GM04503 (cell line): ENCODE measurements at regions not wholly inside any gene's neighbourhood (a gene's known extent, or its start where the extent isn't known, plus 50 kb on each side); places are given as distances from the start of the nearest gene placed in this dataset.
"Not testable (repeated sequence)": the region's sequence is repeated elsewhere in the genome, so short reads cannot be mapped to it uniquely, and the experiment has no call there.

Experiments
- DNase-seq: peaks from one replicate; pipeline ENCODE4 v3.0.0-alpha.2; 2012; ENCODE audit warnings: low read depth

DNA sequence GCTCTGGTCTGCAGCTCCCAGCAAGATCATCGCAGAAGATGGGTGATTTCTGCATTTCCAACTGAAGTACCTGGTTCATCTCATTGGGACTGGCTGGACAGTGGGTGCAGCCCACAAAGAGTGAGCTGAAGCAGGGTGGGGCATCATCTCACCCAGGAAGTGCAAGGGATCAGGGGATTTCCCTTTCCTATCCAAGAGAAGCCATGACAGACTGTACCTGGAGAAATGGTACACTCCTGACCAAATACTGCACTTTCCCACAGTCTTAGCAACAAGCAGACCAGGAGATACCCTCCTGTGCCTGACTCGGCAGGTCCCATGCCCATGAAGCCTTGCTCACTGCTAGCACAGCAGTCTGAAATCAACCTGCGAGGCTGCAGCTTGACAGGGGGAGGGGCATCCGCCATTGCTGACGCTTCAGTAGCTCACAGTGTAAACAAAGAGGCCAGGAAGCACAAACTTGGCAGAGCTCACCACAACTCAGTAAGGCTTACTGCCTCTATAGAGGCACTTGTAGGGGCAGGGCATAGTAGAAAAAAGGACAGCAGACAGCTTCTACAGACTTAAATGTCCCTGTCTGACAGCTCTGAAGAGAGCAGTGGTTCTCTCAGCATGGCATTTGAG is 60.5 kb downstream of the AREG start:
- DNase-seq: not testable (repeated sequence)

DNA sequence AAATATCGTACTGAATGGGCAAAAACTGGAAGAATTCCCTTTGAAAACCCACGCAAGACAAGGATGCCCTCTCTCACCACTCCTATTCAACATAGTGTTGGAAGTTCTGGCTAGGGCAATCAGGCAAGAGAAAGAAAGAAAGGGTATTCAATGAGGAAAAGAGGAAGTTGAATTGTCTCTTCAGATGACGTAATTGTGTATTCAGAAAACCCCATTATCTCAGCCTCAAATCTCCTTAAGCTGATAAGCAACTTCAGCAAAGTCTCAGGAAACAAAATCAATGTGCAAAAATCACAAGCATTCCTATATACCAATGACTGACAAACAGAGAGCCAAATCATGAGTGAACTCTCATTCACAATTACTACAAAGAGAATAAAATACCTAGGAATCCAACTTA is 64.4 kb downstream of the AREG start:
- not testable (repeated sequence) for DNase-seq

DNA sequence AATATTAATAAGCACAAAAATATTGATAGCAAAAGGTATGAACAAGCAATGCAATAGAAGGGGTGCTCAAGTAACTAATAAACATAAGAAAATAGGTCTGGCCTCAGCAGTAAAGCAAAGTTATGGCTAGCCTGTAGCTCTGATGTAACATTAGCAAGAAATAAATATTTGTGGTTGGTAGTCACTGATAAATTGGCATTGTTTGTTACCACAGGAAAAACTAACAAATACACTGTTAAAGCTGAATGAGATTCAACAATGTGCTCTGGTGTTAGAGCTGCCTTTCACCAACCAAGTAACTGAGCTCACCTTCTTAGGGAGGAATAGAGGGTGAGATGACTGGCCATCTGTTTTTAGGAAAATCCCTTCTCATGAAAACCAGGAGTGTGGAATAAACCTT is 71.4 kb downstream of the AREG start:
- no peak for DNase-seq

DNA sequence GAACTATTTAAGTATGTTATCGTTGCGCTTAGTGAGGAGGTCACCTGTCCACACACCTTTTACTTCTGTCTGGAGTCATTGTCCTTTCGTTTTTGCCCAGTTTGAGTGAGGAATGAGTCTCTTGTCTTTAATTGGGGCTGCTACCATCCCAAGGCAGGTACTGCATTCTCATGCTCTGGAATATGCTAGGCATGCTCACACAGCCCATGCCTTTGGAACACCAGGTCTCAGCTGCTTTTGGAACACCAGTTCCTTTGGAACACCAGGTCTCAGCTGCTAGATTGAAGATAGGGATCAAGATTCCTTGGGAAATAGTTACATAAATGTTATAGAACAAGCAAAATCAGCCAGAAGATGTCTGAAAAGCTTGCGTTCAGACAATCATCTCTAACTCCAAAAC is 73.1 kb downstream of the AREG start:
- no peak for DNase-seq

DNA sequence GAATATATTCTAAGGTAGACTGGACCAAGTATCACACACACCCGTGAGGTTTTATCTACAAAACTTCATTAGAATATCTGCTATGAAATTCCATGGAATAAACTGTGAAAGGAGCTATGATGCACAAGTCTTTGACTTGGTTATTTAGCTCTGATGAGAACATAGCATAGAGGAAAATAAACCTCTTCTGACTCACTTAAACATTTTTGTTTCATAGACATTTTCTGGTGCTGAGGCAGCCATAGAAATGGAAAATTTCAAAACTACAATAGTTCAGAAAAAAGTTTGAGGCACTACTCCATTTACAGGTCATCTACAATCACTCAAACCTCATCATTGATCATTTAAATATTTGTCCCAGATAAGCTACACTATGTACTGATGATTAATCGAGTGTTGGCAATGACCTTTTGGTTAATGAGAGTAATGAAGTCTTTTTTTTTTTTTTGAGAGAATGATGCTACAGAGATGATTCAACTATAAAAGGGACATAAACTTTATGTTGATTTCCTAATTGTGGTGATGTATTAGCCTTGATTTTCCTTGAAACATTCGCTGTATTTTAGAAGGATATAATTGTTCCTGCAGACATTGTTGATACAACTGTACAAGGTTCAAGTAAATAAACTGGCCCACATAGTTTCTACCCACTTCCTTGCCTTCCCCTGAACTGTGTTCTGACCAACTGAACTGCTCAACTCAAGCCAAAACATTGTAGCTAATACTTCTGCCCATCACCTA is 77.5 kb downstream of the AREG start:
- no peak for DNase-seq

DNA sequence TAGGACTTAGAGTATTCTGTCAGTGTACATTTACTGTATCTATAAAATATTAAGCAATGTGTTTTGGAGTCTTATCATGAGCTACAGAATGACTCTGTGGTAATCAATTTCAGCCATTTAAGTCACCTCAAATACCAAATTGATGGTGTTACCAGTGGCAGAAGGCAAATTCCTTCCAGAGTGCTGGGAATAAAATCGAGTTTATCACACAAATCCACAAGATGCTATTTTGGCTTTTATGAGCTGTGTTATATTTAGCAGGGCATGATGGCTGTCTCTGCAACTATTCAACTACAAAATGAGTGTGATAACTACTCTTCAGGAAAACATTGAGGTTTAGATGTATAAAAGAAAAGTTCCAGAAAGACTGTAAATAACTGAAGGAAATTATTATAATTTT is 78.2 kb downstream of the AREG start:
- no peak for DNase-seq

DNA sequence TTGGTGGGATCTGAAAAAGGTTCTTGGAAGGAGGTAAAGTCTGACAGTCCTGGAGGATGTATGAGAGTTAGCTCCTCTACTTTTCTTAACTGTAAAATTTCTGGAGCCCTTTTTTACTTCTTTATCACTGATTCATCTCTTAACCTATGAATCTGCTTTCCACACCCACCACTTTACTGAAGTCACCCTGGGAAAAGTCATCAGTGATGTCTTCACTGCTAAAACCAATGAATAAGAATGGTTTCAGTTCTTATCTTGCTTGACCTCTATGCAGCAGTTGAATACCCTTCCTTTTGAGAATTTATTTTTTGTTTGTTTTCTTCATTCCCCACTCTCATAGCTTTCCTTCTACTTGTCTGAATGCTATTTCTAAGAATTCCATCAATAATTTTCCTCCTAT is 80.0 kb downstream of the AREG start:
- DNase-seq: no peak

DNA sequence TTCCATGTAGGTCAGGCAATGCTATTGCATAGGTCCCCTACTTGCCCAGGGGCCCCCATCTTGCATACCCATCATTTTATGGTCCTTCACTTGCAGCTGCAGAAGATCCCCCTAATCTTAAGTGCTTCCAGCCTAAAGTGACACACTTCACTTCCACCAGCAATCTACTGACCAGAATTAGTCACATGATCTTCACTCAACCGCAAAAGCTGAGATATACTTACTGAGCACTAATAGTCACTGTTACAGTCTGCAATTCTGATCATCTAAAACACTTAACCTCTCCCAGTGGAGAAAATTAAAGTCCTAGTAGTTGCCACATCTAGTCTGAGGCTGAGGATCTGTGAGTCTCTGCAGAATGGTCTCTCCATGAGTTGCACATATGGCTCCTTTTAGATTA is 82.1 kb downstream of the AREG start:
- DNase-seq: no peak

DNA sequence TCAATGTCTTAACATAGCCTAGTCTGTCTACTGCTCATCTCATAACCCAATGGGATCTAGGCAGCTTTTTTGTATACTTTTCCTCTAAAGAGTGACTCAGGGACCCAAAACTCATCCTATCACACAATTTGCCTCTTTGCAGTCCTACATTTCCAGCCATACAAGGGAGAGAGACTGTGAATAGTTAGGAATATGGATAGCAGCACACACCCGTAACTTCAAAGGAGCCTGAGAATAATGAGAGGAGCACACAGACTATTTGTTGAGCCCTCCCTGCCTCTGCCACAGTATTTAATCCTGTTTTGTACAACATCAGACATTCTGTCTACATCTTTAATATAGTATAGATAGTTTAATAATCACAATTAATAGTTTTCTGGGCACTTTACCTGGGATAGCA is 83.2 kb downstream of the AREG start:
- no peak for DNase-seq

DNA sequence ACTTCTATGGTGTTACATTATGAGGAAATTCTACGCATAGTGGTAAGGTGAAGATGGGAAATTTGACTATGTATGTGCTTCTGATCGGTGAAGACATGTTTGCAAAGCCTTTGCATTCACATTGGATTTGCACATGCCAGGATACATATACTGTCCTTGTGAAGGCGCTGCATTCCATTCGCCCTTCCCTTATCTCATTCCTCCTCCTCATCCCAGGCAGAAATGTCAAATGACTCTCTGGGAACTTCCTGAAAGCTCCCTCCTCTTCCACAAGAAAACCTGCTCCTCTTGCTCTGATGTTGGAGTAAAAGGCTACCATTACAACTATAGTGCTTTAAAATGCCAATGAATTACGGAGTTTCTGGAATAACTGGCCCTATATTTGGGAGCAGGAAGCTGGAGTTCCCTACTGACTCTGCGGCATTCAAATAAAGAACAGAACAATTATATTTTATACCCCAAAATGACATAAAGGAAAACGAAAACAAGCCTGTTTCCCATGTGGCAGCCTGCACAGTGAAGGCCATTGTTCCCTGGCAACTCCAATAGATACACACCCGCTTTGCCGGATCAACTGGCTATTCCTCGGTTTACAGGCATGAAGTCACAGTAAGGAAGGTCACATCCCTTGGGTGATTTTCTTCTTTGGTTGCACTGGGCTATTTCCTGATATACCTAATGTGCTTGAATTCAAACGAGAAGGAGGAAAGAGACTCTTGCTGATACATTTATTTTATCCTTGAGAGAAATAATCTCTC is 84.5 kb downstream of the AREG start:
- DNase-seq: no peak

DNA sequence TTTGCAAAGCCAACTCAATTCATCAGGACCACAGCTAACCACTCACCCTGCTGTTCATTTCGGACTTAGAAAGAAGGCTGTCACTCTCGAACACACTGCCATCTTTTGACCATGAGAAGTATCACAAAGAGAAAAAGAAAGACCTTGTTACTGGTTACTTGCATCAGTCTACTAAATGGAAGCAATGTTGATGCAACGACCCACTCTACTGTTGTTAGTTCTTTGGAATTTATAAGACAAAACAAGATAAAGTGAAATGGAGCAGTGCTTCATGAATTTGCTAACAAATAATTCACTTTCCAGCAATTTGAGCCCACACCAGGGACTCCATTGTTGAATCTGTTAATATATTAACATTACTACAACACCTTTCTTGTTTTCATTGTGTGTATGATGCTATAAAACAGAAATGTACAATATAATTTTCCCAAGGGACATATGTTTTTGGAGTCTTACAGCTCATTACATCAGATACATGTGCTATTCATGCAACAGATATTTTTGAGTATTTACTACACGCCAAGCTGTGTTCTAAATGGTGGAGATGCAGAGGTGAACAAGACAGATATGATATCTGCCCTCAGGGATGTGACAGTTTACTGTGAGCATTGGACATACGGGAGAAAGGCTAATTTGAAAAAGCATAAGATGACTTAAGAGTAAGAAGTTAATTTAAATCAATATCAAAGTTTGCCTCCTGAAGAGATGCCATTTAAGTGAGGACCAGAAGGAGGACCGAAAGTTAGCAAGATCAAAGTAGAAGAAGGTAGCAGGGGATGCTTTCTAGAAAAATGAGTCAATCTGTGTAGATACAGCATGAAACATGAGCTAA is 87.2 kb downstream of the AREG start:
- peak; percentile 25 for DNase-seq

DNA sequence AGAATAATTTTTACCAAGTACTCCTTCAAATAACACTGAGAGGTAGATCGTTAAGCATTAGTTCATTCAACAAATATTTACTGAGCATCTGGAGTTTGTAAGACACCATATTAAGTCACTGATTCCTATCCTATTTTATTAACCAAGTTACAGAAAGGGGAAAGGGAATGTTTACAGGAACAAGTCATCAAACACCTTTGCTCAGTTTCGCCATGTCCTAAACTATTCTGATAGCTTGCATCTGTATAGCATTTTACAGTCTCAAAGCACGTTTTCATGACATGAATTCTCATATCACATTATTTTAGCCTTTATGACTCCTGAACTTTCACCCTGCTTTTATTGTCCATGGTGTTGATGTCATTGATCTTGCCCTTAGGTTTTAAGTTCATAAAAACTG is 89.2 kb downstream of the AREG start:
- DNase-seq: no peak

DNA sequence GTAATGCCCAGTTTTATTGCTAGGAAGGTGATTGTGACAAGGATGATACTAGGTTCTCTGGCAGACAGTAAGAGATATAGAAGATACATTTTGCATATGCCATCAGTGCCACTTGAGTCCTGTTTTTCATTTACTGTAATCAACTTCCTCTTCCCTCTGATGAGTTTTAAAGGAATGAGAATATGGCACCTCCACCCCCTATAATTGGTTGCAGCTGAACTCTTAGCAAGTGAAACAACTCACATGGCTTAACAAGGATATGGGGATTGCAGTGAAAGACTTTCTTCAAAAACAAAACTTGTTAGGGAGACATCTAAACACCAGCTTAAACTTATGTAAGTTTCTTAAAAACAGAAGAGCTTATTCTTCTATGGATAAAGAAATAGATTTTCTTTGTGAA is 90.0 kb downstream of the AREG start:
- no peak for DNase-seq

DNA sequence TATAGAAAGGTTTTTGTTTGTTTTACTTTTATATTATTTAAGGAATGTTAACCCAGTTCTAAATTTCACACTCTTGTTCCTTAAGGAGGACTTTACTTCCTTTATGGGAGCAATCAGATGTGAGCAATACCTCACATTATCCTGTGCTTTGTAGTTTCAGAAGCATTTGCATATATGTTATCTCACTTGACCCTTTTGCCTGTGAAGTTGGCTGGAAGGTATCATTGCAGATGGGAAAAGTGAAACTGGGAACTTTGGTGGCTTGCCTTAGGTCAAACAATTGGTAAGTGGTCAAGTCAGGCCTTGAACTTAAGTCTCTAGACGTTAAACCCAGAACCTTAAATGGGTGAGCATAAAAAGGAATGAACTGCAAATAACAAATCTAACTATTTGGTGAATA is 90.6 kb downstream of the AREG start:
- DNase-seq: no peak

DNA sequence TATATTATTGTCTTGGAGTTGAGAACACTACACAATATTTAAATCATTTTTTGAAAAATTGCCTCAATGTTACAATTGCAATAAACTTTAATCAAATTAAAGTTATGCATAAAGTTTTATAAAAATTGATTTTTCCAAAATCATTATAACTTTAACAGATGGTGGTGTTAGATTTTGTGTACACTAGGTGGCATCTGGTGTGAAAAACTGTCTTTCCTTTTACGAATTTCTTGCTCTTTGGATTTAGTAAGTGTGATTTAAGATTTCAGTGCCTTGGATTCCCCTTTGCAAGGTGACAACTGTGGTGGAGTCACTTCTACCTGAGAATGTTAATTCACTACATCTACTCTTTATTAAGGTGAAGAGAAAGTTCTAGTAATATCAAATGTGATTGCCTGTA is 91.6 kb downstream of the AREG start:
- DNase-seq: no peak

DNA sequence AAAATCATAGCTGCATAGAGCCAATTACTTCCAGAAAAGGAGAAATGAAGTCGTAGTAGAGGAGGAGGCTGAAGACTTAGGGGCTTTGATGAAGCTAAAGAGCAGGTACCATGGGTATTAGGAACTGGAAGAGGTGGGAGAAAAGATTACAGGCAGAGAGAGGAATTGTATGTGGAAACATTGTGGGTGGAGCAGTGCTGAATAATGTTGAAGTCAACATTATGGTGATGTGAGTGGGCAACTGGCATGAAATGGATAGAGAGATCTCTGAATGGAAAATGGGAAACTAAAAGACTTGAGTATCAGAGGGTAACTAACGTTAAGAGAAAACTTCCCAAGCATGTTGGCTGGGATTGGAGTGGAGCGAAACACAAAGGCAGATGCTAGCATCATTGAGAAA is 92.5 kb downstream of the AREG start:
- DNase-seq: no peak

DNA sequence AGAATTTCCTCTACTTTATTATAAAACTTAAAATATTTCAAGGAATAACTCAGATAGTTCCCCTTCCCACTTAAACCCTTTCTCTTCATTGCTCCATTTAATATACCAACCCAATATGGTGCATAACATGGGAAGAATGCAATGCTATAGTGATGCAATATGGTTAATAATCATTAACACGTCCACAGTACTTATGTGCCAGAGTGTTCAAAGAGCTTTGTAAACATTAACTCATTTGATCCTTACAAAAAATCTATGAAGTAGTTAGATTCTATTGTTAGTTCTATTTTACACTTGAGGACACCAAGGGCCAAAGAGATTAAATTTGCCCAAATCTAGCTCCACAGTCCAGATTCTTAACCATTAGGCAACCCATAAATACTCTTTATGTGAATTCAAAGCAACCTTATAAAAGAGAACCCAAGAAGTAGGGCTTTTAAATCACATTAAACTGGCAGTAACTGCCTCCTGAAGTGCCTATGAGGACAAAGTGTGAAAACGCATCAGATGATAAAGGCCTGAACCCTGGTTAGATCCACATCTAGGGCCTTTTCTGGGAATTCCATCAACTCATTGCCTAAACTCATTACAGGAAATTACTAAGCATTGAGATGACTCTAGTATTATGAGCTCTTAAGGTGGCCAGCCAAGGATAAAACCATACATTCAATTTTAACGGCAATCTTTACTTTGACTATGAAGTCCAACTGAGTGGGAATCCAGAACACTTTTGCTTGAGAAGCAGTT is 94.3 kb downstream of the AREG start:
- DNase-seq: no peak

DNA sequence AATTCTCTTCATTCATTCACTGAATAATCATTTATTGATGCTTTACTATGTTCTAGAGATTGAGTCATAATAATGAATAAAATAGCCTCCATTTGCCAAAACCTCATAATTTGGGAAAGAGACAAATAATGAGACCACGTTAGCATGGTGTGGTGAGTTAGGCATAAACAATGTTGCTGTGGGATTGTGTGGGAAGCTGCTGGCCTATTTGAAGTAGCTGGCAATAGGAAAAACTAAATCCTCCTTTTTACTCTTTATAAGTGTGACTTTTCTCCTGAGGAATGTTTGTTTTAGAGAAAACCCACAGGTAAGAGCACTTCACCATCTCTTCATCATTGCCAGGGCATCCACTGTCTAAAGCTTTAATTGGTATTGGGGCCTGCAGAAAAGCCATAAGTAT is 95.3 kb downstream of the AREG start:
- DNase-seq: no peak

DNA sequence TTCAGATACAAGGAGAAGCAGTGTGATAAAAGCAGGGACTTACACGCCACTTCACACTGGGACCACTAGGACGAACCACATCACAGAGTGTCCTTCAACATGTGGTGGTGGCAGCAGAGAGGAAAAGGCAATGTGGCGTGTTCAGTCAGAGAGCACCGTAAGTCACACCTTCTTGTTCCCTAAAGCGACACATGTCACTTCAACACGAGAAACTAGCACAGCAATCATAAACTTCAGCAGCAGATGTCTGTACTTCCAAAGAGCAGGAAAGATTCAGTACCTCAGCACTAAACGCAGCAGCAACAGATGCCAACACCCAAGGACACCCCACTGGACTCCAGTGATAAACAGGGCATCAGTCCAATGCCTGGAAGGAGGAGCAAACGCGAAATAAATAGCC is 96.7 kb downstream of the AREG start:
- no peak for DNase-seq

DNA sequence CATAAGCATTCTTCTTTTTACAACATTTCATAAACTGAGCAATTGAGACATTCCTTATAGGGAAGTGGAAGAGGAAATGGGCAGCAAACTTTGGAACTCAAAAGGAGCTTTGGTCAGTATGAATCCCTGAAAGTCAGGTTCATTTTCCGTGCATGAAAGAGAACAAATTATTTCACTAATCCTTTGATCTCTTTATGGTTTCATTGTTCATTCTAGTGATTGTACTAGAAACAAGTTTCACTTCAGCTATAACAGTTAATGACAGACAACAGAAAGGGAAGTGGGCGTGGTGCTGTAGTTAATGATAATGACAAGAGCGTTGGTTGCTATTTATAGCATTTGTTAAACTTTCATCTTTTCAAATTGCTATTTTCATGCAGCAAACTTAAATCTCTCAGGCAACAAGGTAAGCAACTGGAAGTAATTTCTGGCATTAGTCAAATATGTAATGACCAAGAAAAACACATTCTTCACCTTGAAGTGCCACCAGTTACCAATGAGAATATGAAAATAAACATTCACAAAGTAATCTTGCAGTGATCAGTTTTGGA is 98.4 kb downstream of the AREG start:
- DNase-seq: no peak

DNA sequence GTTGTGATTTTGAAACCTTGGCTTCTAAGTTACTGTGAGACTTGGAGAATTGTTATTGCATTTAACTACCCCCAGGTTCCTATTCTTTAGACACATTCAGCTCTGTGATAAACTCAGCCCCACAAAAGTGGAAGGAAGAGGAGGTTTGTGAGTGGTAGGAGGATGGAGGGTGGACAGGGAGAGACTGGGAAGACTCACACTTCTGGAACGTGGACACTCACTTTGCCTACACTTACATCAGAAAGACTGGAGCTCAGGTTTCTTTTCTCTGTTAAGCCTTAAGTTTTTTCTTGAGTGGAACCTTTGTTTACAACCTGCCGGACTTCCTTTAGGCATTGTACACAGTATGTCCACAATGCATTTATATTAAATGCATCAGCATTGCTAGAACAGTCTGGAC is 99.0 kb downstream of the AREG start:
- peak; percentile 14 for DNase-seq
